ENCODE measurements at regions not wholly inside any gene's neighbourhood (a gene's known extent, or its start where the extent isn't known, plus 50 kb on each side); places are given as distances from the start of the nearest gene placed in this dataset.

DNA sequence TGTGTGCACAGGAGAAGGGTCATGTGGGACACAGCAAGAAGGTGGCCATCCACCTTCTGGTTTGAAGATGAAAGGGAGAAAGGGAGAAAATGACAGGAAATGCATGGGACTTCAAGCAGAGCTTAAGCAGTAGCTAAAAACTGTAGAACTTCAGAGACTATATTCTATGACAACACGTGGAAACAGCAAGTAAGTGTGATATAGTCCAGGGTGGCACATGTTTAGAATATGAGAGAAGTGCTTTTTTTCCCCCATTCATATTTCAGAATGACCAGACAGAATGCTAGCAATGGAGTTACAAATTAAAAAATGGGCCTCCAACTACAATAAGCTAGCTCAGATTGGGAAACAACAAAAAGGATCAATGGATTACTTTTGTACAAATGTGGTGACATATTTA lies 1042.2 kb downstream of the TMEM182 start:
- Histone ChIP-seq H3K4me1 (ENCODE audit: insufficient read depth) (no peaks in the 10 kb centered on the region), H3K27me3 (ENCODE audit: insufficient read depth) (no peaks in the 10 kb centered on the region), H2AFZ (no peak overlapping the region), H3K27ac (ENCODE audit: low read depth) (no peak overlapping the region), H3K36me3 (ENCODE audit: insufficient read depth) (no peaks in the 10 kb centered on the region), H4K20me1 (replicated peaks; ENCODE audit: insufficient read depth) (no peaks in the 10 kb centered on the region), H3K4me2 (no peak overlapping the region), H3K9me2 (ENCODE audit: insufficient read depth) (peaks cover 10% of the 10 kb centered on the region), H3K4me3 (no peak overlapping the region), H3F3A (replicated peaks; ENCODE audit: low read depth) (no peaks in the 10 kb centered on the region), H3K79me2 (replicated peaks; ENCODE audit: insufficient read depth) (no peaks in the 10 kb centered on the region)
- Mint-ChIP-seq H3K36me3 (ENCODE audit: low read depth) (no peaks in the 10 kb centered on the region), H3K4me1 (peaks cover 8% of the 10 kb centered on the region), H3K27ac (no peak overlapping the region), H3K4me3 (no peak overlapping the region), H3K27me3 (ENCODE audit: insufficient read depth, low read depth, poor library complexity) (peaks cover 2% of the 10 kb centered on the region), H3K9me3 (no peaks in the 10 kb centered on the region)
- DNase-seq (ENCODE audit: low spot score) (no peak), ATAC-seq (no peak)
- TF ChIP-seq EZH2 (IDR thresholded peaks at IDR 0.05; ENCODE audit: low read depth, unreplicated experiment), result no peak
- no peak for TF ChIP-seq ZNF114 (CRISPR knock-in tag; IDR thresholded peaks at IDR 0.05)
- TF ChIP-seq, protein P1, sequence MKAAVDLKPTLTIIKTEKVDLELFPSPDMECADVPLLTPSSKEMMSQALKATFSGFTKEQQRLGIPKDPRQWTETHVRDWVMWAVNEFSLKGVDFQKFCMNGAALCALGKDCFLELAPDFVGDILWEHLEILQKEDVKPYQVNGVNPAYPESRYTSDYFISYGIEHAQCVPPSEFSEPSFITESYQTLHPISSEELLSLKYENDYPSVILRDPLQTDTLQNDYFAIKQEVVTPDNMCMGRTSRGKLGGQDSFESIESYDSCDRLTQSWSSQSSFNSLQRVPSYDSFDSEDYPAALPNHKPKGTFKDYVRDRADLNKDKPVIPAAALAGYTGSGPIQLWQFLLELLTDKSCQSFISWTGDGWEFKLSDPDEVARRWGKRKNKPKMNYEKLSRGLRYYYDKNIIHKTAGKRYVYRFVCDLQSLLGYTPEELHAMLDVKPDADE (IDR thresholded peaks at IDR 0.05), result no peak
- TF ChIP-seq ZNF331 (CRISPR knock-in tag; IDR thresholded peaks at IDR 0.05; ENCODE audit: low read depth), result no peak
- no peak for TF ChIP-seq JUNB (IDR thresholded peaks at IDR 0.05; ENCODE audit: unreplicated experiment)
- no peak for TF ChIP-seq STAT1 (IDR thresholded peaks at IDR 0.05; ENCODE audit: unreplicated experiment)
- no peak for TF ChIP-seq CREB1 (CRISPR knock-in tag; IDR thresholded peaks at IDR 0.05; ENCODE audit: low read depth)
- no peak for TF ChIP-seq NANOG (IDR thresholded peaks at IDR 0.05; ENCODE audit: borderline replicate concordance)

DNA sequence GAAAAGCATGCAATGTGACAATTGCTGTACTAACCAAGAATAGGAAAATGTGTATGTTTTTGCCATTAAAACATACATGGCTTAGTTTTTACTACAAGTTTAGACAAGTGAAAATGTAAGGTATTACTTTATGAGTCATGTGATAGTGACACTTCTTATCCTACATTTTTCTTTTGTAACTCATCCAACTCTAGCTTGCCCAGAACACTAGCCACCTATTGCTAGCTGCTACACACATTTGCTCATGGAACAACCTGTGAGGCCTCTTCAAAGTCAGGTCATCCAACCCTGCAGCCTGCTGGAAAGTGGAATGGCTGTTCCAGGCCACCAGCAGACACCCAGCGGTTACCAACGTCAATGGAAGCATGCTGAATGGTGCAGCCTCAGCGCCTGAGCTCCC lies 1043.9 kb downstream of the TMEM182 start:
- H3K4me2 ChIP-seq, result no peak overlapping the region
- H3K4me1 ChIP-seq (ENCODE audit: insufficient read depth), result peaks cover 7% of the 10 kb centered on the region; the same call in 1 of the 2 replicates
- no peak for TF ChIP-seq CREB1 (CRISPR knock-in tag; IDR thresholded peaks at IDR 0.05; ENCODE audit: low read depth)
- no peak overlapping the region for H2AFZ ChIP-seq
- no peaks in the 10 kb centered on the region for H4K20me1 ChIP-seq (replicated peaks; ENCODE audit: insufficient read depth)
- no peaks in the 10 kb centered on the region for H3F3A ChIP-seq (replicated peaks; ENCODE audit: low read depth)
- H3K27ac ChIP-seq (ENCODE audit: low read depth), result no peak overlapping the region
- H3K9me2 ChIP-seq (ENCODE audit: insufficient read depth), result peaks cover 10% of the 10 kb centered on the region
- no peak overlapping the region for H3K4me3 ChIP-seq
- no peak overlapping the region for H3K4me3 Mint-ChIP-seq
- no peak overlapping the region for H3K27ac Mint-ChIP-seq
- H3K27me3 Mint-ChIP-seq (ENCODE audit: insufficient read depth, low read depth, poor library complexity), result no peaks in the 10 kb centered on the region
- ATAC-seq (no peak), DNase-seq (ENCODE audit: low spot score) (no peak)
- H3K36me3 ChIP-seq (ENCODE audit: insufficient read depth), result no peaks in the 10 kb centered on the region
- H3K27me3 ChIP-seq (ENCODE audit: insufficient read depth), result no peaks in the 10 kb centered on the region
- H3K9me3 Mint-ChIP-seq, result no peaks in the 10 kb centered on the region
- no peaks in the 10 kb centered on the region for H3K79me2 ChIP-seq (replicated peaks; ENCODE audit: insufficient read depth)
- H3K36me3 Mint-ChIP-seq (ENCODE audit: low read depth), result no peaks in the 10 kb centered on the region
- peaks cover 21% of the 10 kb centered on the region for H3K4me1 Mint-ChIP-seq

DNA sequence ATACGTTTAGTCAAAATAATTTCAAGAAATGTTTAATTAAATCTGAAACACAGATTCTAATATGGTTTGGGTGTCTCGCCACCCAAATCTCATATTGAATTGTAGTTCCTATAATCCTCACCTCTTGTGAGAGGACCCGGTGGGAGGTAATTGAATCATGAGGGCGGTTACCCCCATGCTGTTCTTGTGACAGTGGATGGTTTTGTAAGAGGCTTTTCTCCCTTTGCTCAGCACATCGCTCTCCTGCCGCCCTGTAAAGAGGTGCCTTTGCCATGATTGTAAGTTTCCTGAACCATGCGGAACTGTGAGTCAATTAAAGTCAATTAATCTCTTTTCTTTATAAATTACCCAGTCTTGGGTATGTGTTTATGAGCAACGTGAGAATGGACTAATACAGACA lies 1045.1 kb upstream of the POU3F3 start:
- no peaks in the 10 kb centered on the region for H3K9me3 Mint-ChIP-seq
- H3K36me3 Mint-ChIP-seq (ENCODE audit: low read depth), result no peaks in the 10 kb centered on the region
- Histone ChIP-seq H3K4me2 (no peak overlapping the region), H3K4me3 (no peak overlapping the region), H3K79me2 (replicated peaks; ENCODE audit: insufficient read depth) (no peaks in the 10 kb centered on the region), H3K27ac (ENCODE audit: low read depth) (no peak overlapping the region), H3K9me2 (ENCODE audit: insufficient read depth) (no peaks in the 10 kb centered on the region), H3K27me3 (ENCODE audit: insufficient read depth) (no peaks in the 10 kb centered on the region), H2AFZ (no peak overlapping the region), H3K4me1 (ENCODE audit: insufficient read depth) (peaks cover 7% of the 10 kb centered on the region; the same call in 1 of the 2 replicates), H4K20me1 (replicated peaks; ENCODE audit: insufficient read depth) (no peaks in the 10 kb centered on the region), H3K36me3 (ENCODE audit: insufficient read depth) (no peaks in the 10 kb centered on the region), H3F3A (replicated peaks; ENCODE audit: low read depth) (no peaks in the 10 kb centered on the region)
- H3K4me1 Mint-ChIP-seq, result peaks cover 27% of the 10 kb centered on the region
- ATAC-seq (peak; percentile 80), DNase-seq (ENCODE audit: low spot score) (no peak)
- no peaks in the 10 kb centered on the region for H3K27me3 Mint-ChIP-seq (ENCODE audit: insufficient read depth, low read depth, poor library complexity)
- H3K27ac Mint-ChIP-seq, result no peak overlapping the region
- H3K4me3 Mint-ChIP-seq, result no peak overlapping the region
- TF ChIP-seq EZH2 (IDR thresholded peaks at IDR 0.05; ENCODE audit: low read depth, unreplicated experiment), result no peak
- no peak for TF ChIP-seq ZNF114 (CRISPR knock-in tag; IDR thresholded peaks at IDR 0.05)
